OCI-LY1 (cell line): ENCODE measurements at regions not wholly inside any gene's neighbourhood (a gene's known extent, or its start where the extent isn't known, plus 50 kb on each side); places are given as distances from the start of the nearest gene placed in this dataset.

Experiments used
- H2AFZ ChIP-seq: fragments of 200-600 bp; sonication (generic), shearing (Covaris generic); 2 replicates; pipeline ENCODE4 v1.6.0; 2014; ENCODE audit warnings: antibody characterized with exemption, mild to moderate bottlenecking, low read length
- H3F3A ChIP-seq: fragments of 200-600 bp; sonication (generic), shearing (Covaris generic); 2 replicates; pipeline ENCODE4 v1.6.0; 2014; ENCODE audit warnings: mild to moderate bottlenecking, antibody characterized with exemption, low read length, moderate library complexity; ENCODE audit not compliant: insufficient read depth
- H3K27ac ChIP-seq: fragments of 200-600 bp; sonication (generic); 2 replicates; pipeline ENCODE4 v1.5.1; 2014; ENCODE audit warnings: low read length, mixed run types, mild to moderate bottlenecking, low read depth; ENCODE audit not compliant: poor library complexity, severe bottlenecking
- H3K27me3 ChIP-seq: fragments of 200-600 bp; sonication (generic); 2 replicates; pipeline ENCODE4 v1.6.0; 2014; ENCODE audit warnings: antibody characterized with exemption, mild to moderate bottlenecking, low read length, moderate library complexity; ENCODE audit not compliant: insufficient read depth
- H3K36me3 ChIP-seq: fragments of 200-600 bp; sonication (generic); 2 replicates; pipeline ENCODE4 v1.6.1; 2014; ENCODE audit warnings: mild to moderate bottlenecking, antibody characterized with exemption, low read length, moderate library complexity, mixed read lengths; ENCODE audit not compliant: insufficient read depth
- H3K4me1 ChIP-seq: fragments of 200-600 bp; sonication (generic); 2 replicates; pipeline ENCODE4 v1.5.1; 2014; ENCODE audit warnings: mild to moderate bottlenecking, low read length, moderate library complexity; ENCODE audit not compliant: insufficient read depth, severe bottlenecking
- H3K4me2 ChIP-seq: fragments of 200-600 bp; sonication (generic), shearing (Covaris generic); 2 replicates; pipeline ENCODE4 v1.6.1; 2014; ENCODE audit warnings: low read length
- H3K4me3 ChIP-seq: fragments of 200-600 bp; sonication (generic); 2 replicates; pipeline ENCODE4 v1.5.1; 2014; ENCODE audit warnings: low read length, low read depth, mild to moderate bottlenecking, mixed read lengths; ENCODE audit not compliant: poor library complexity, severe bottlenecking
- H3K79me2 ChIP-seq: fragments of 200-600 bp; shearing (Covaris generic); 2 replicates; pipeline ENCODE4 v1.6.1; 2016; ENCODE audit warnings: mixed run types, low read length, mixed read lengths; ENCODE audit not compliant: insufficient read depth
- H3K9ac ChIP-seq: fragments of 200-600 bp; sonication (generic), shearing (Covaris generic); 2 replicates; pipeline ENCODE4 v1.6.1; 2014; ENCODE audit warnings: mild to moderate bottlenecking, low read length, mixed read lengths
- H3K9me2 ChIP-seq: fragments of 200-600 bp; sonication (generic), shearing (Covaris generic); 2 replicates; pipeline ENCODE4 v1.6.1; 2014; ENCODE audit warnings: low read depth, mild to moderate bottlenecking, low read length, mixed read lengths
- H3K9me3 ChIP-seq: fragments of 200-600 bp; shearing (Covaris generic); 2 replicates; pipeline ENCODE4 v1.6.1; 2014; ENCODE audit warnings: low read length, mixed read lengths
- H4K20me1 ChIP-seq: fragments of 200-600 bp; sonication (generic), shearing (Covaris generic); 2 replicates; pipeline ENCODE4 v1.6.0; 2016; ENCODE audit warnings: mild to moderate bottlenecking, low read length; ENCODE audit not compliant: insufficient read depth
- EZH2 ChIP-seq: fragments of 200-600 bp; sonication (generic), shearing (Covaris generic); IDR thresholded peaks from 2 replicates; pipeline ENCODE4 v1.8.0; 2017; ENCODE audit warnings: borderline replicate concordance, mixed run types, mild to moderate bottlenecking, antibody characterized with exemption, low read length, moderate library complexity, mixed read lengths
- TF ChIP-seq, protein P1 (sequence below): fragments of 200-600 bp; sonication (generic), shearing (Covaris generic); IDR thresholded peaks from 2 replicates; pipeline ENCODE4 v1.5.1; 2017; ENCODE audit warnings: mild to moderate bottlenecking, antibody characterized with exemption, low read length, moderate library complexity, mixed read lengths

DNA sequence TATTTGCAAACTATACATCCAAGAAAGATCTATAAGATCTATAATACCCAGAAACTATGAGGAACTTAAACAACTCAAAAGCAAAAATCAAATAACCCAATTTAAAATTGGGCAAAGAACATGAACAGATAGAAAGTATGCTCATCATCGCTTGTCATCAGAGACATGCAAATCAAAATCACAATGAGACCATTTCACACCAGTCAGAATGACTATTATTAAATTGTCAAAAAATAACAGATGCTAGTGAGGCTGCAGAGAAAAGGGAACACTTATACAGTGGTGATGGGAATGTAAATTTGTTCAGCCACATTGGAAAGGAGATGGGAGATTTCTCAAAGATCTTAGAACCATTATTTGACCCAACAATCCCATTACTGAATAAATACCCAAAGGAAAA, 1451.7 kb upstream of the ADGRL3 start:
- no peaks in the 10 kb centered on the region for H3K9me2 ChIP-seq
- H2AFZ ChIP-seq, result no peak overlapping the region

DNA sequence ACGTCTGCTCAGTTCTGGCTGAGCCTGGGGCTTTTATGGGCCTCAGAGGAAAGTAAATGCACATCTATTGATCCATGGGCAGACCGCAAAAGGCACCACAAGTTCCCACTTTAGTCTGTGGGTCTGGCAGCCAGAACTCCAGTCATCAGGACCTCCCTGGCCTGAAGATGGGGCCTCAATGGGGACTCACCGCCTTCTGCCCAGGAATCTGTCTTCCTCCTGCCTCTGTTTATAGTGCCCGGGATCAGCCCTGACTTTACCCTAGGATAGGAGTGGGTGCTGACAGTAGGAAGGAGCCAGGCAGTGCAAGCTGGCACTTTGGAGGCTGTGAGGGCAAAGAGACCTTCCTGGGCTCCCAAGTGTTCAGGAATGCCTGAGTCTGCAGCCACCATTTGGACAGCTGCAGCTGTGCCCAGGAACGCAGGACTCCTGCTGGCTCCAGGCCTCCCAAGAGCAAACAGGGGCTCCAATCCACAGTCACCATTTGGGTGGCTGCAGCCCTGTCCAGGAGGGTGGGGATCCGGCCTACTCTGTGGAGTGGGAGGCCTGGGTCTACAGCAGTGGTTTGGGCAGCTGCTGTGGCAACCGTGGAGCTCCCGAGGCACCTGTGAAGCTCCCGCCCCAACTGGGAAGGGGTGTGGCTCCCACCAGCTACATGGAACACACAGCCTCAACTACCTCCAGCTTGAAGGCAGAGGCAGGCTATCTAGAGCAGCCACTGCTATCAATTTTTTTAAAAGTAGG, 1440.9 kb upstream of the ADGRL3 start:
- Histone ChIP-seq H2AFZ (no peak overlapping the region), H3K27ac (no peak overlapping the region), H3K4me1 (no peaks in the 10 kb centered on the region), H3K4me3 (no peak overlapping the region), H3K9me2 (no peaks in the 10 kb centered on the region), H3K9ac (no peak overlapping the region), H3K36me3 (no peaks in the 10 kb centered on the region), H3F3A (no peaks in the 10 kb centered on the region), H3K9me3 (no peaks in the 10 kb centered on the region), H3K79me2 (no peaks in the 10 kb centered on the region), H4K20me1 (no peaks in the 10 kb centered on the region), H3K27me3 (no peaks in the 10 kb centered on the region), H3K4me2 (no peak overlapping the region)
- TF ChIP-seq, protein P1, sequence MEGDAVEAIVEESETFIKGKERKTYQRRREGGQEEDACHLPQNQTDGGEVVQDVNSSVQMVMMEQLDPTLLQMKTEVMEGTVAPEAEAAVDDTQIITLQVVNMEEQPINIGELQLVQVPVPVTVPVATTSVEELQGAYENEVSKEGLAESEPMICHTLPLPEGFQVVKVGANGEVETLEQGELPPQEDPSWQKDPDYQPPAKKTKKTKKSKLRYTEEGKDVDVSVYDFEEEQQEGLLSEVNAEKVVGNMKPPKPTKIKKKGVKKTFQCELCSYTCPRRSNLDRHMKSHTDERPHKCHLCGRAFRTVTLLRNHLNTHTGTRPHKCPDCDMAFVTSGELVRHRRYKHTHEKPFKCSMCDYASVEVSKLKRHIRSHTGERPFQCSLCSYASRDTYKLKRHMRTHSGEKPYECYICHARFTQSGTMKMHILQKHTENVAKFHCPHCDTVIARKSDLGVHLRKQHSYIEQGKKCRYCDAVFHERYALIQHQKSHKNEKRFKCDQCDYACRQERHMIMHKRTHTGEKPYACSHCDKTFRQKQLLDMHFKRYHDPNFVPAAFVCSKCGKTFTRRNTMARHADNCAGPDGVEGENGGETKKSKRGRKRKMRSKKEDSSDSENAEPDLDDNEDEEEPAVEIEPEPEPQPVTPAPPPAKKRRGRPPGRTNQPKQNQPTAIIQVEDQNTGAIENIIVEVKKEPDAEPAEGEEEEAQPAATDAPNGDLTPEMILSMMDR, result no peak
- no peak for TF ChIP-seq EZH2

More for the DNA sequence above, 1451.7 kb upstream of the ADGRL3 start:
- Histone ChIP-seq H3K79me2 (no peaks in the 10 kb centered on the region), H3K27me3 (no peaks in the 10 kb centered on the region), H3K4me3 (no peak overlapping the region), H3K4me1 (no peaks in the 10 kb centered on the region), H3F3A (no peaks in the 10 kb centered on the region), H3K9me3 (peaks cover 4% of the 10 kb centered on the region; the same call in 1 of the 2 replicates), H3K9ac (no peak overlapping the region), H3K27ac (no peak overlapping the region), H3K36me3 (no peaks in the 10 kb centered on the region), H3K4me2 (no peak overlapping the region), H4K20me1 (no peaks in the 10 kb centered on the region)
- TF ChIP-seq EZH2, result no peak
- TF ChIP-seq, protein P1, result no peak

DNA sequence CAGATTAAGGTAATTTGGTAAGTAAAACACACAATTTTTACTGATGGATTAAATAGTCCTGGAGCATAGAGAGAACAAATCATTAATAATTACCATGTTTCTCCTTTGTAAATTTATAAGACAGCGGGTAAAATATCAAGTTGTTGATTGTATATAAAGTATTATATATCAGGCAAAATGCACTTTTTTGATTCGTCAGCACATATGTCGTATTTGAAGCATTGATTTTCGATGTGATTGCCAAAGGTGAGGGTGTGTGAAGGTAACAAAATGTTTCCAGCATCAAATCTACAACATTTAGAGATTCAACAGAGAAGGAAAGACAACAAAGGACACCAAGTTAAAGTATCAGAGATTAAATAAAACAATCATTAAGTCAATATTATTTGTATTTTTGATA, 1437.8 kb upstream of the ADGRL3 start:
- no peaks in the 10 kb centered on the region for H4K20me1 ChIP-seq
- no peaks in the 10 kb centered on the region for H3K27me3 ChIP-seq
- H3K79me2 ChIP-seq, result no peaks in the 10 kb centered on the region
- H3F3A ChIP-seq, result no peaks in the 10 kb centered on the region
- H2AFZ ChIP-seq, result no peak overlapping the region
- no peaks in the 10 kb centered on the region for H3K36me3 ChIP-seq
- no peaks in the 10 kb centered on the region for H3K9me3 ChIP-seq
- no peak overlapping the region for H3K9ac ChIP-seq
- no peaks in the 10 kb centered on the region for H3K4me1 ChIP-seq
- TF ChIP-seq EZH2, result no peak
- TF ChIP-seq, protein P1, result no peak
- no peak overlapping the region for H3K4me2 ChIP-seq
- H3K4me3 ChIP-seq, result no peak overlapping the region
- H3K9me2 ChIP-seq, result no peaks in the 10 kb centered on the region
- no peak overlapping the region for H3K27ac ChIP-seq
